ENCODE measurements at regions not wholly inside any gene's neighbourhood (a gene's known extent, or its start where the extent isn't known, plus 50 kb on each side); places are given as distances from the start of the nearest gene placed in this dataset.

GRCh38 chrX:65034668-65035445 is 58.6 kb upstream of the ZC4H2 start, which contains the start of gene ZC3H12B (continued):
- TF ChIP-seq, protein P1, sequence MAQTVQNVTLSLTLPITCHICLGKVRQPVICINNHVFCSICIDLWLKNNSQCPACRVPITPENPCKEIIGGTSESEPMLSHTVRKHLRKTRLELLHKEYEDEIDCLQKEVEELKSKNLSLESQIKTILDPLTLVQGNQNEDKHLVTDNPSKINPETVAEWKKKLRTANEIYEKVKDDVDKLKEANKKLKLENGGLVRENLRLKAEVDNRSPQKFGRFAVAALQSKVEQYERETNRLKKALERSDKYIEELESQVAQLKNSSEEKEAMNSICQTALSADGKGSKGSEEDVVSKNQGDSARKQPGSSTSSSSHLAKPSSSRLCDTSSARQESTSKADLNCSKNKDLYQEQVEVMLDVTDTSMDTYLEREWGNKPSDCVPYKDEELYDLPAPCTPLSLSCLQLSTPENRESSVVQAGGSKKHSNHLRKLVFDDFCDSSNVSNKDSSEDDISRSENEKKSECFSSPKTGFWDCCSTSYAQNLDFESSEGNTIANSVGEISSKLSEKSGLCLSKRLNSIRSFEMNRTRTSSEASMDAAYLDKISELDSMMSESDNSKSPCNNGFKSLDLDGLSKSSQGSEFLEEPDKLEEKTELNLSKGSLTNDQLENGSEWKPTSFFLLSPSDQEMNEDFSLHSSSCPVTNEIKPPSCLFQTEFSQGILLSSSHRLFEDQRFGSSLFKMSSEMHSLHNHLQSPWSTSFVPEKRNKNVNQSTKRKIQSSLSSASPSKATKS (CRISPR knock-in tag; IDR thresholded peaks at IDR 0.05): no peak
- TF ChIP-seq, protein P2, sequence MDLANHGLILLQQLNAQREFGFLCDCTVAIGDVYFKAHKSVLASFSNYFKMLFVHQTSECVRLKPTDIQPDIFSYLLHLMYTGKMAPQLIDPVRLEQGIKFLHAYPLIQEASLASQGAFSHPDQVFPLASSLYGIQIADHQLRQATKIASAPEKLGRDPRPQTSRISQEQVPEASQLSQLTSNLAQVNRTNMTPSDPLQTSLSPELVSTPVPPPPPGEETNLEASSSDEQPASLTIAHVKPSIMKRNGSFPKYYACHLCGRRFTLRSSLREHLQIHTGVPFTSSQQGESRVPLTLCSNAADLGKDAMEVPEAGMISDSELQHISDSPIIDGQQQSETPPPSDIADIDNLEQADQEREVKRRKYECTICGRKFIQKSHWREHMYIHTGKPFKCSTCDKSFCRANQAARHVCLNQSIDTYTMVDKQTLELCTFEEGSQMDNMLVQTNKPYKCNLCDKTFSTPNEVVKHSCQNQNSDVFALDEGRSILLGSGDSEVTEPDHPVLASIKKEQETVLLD (IDR thresholded peaks at IDR 0.05): peak; percentile 83
- TF ChIP-seq, protein P3, sequence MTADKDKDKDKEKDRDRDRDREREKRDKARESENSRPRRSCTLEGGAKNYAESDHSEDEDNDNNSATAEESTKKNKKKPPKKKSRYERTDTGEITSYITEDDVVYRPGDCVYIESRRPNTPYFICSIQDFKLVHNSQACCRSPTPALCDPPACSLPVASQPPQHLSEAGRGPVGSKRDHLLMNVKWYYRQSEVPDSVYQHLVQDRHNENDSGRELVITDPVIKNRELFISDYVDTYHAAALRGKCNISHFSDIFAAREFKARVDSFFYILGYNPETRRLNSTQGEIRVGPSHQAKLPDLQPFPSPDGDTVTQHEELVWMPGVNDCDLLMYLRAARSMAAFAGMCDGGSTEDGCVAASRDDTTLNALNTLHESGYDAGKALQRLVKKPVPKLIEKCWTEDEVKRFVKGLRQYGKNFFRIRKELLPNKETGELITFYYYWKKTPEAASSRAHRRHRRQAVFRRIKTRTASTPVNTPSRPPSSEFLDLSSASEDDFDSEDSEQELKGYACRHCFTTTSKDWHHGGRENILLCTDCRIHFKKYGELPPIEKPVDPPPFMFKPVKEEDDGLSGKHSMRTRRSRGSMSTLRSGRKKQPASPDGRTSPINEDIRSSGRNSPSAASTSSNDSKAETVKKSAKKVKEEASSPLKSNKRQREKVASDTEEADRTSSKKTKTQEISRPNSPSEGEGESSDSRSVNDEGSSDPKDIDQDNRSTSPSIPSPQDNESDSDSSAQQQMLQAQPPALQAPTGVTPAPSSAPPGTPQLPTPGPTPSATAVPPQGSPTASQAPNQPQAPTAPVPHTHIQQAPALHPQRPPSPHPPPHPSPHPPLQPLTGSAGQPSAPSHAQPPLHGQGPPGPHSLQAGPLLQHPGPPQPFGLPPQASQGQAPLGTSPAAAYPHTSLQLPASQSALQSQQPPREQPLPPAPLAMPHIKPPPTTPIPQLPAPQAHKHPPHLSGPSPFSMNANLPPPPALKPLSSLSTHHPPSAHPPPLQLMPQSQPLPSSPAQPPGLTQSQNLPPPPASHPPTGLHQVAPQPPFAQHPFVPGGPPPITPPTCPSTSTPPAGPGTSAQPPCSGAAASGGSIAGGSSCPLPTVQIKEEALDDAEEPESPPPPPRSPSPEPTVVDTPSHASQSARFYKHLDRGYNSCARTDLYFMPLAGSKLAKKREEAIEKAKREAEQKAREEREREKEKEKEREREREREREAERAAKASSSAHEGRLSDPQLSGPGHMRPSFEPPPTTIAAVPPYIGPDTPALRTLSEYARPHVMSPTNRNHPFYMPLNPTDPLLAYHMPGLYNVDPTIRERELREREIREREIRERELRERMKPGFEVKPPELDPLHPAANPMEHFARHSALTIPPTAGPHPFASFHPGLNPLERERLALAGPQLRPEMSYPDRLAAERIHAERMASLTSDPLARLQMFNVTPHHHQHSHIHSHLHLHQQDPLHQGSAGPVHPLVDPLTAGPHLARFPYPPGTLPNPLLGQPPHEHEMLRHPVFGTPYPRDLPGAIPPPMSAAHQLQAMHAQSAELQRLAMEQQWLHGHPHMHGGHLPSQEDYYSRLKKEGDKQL (CRISPR knock-in tag; IDR thresholded peaks at IDR 0.05; ENCODE audit: borderline replicate concordance): no peak
- TF ChIP-seq EGR1 (conservative IDR thresholded peaks at IDR 0.05) (no peak), BRD4 (IDR thresholded peaks at IDR 0.05) (no peak), ZBED1 (IDR thresholded peaks at IDR 0.05) (peak; percentile 95), NRF1 (conservative IDR thresholded peaks at IDR 0.05 in 1 of 2, IDR thresholded peaks at IDR 0.05 in 1 of 2) (peak; percentile 93 to 95), CREB1 (IDR thresholded peaks at IDR 0.05) (peak; percentile 67; the same call in 1 of the 2 replicates), CREB1 (CRISPR knock-in tag; IDR thresholded peaks at IDR 0.05) (no peak; the same call in 1 of the 2 replicates), RBM22 (IDR thresholded peaks at IDR 0.05; ENCODE audit: low read depth, low read length, poor library complexity, severe bottlenecking) (no peak), L3MBTL2 (IDR thresholded peaks at IDR 0.05) (peak; percentile 24; the same call in 1 of the 2 replicates), NCOA2 (IDR thresholded peaks at IDR 0.05; ENCODE audit: partially characterized antibody in 2 of 2) (no peak), BMI1 (IDR thresholded peaks at IDR 0.05; ENCODE audit: low read length) (no peak), POLR2H (tag; IDR thresholded peaks at IDR 0.05; ENCODE audit: low read depth) (no peak)
- TF ChIP-seq, protein P4, sequence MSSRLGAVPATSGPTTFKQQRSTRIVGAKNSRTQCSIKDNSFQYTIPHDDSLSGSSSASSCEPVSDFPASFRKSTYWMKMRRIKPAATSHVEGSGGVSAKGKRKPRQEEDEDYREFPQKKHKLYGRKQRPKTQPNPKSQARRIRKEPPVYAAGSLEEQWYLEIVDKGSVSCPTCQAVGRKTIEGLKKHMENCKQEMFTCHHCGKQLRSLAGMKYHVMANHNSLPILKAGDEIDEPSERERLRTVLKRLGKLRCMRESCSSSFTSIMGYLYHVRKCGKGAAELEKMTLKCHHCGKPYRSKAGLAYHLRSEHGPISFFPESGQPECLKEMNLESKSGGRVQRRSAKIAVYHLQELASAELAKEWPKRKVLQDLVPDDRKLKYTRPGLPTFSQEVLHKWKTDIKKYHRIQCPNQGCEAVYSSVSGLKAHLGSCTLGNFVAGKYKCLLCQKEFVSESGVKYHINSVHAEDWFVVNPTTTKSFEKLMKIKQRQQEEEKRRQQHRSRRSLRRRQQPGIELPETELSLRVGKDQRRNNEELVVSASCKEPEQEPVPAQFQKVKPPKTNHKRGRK (tag; IDR thresholded peaks at IDR 0.05): no peak
- TF ChIP-seq, protein P5, sequence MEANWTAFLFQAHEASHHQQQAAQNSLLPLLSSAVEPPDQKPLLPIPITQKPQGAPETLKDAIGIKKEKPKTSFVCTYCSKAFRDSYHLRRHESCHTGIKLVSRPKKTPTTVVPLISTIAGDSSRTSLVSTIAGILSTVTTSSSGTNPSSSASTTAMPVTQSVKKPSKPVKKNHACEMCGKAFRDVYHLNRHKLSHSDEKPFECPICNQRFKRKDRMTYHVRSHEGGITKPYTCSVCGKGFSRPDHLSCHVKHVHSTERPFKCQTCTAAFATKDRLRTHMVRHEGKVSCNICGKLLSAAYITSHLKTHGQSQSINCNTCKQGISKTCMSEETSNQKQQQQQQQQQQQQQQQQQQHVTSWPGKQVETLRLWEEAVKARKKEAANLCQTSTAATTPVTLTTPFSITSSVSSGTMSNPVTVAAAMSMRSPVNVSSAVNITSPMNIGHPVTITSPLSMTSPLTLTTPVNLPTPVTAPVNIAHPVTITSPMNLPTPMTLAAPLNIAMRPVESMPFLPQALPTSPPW (CRISPR knock-in tag; IDR thresholded peaks at IDR 0.05): peak; percentile 52

Measured in K562 (cell line).